Caco-2 (cell line): ENCODE measurements at regions not wholly inside any gene's neighbourhood (a gene's known extent, or its start where the extent isn't known, plus 50 kb on each side); places are given as distances from the start of the nearest gene placed in this dataset.

ENCODE experiments used
- BruUV-seq: library from RNA; stranded (reverse); fragments of 400-500 nt; replicated peaks from 2 replicates; lab custom pipeline; 2021; lab: Mats Ljungman, UMichigan
- CTCF ChIA-PET: fragments of 300-600 bp; sonication (Branson Sonifier 250); formaldehyde crosslinking; loops from one replicate; lab custom pipeline; 2022; ENCODE audit warnings: antibody characterized with exemption; lab: Charles Lee
- POLR2A ChIA-PET: fragments of 300-600 bp; sonication (Branson Sonifier 250); formaldehyde crosslinking; loops from one replicate; lab custom pipeline; 2022; ENCODE audit warnings: antibody characterized with exemption; lab: Charles Lee
- DNase-seq, 2 experiments: peaks; one replicate each; pipeline versions ENCODE4 v3.0.0 to v3.0.0-alpha.2; 2020 to 2022
- H3K27me3 ChIP-seq: replicated peaks from 2 replicates; pipeline ENCODE4 v1.6.0; 2011; ENCODE audit warnings: low read length; ENCODE audit not compliant: control insufficient read depth, insufficient read depth
- H3K36me3 ChIP-seq: 2 replicates; pipeline ENCODE4 v1.5.1; 2011; ENCODE audit warnings: low read length; ENCODE audit not compliant: control insufficient read depth, insufficient read depth
- H3K4me1 ChIP-seq: fragments of 250-450 bp; sonication (Bioruptor Pico); 2 replicates; pipeline ENCODE4 v1.5.1; 2020; ENCODE audit warnings: mild to moderate bottlenecking
- H3K4me3 ChIP-seq: 2 replicates; pipeline ENCODE4 v1.5.1; 2011; ENCODE audit warnings: low read depth, mild to moderate bottlenecking, control low read depth, low read length
- H3K9me3 ChIP-seq: fragments of 250-450 bp; sonication (Bioruptor Pico); 2 replicates; pipeline ENCODE4 v1.5.1; 2020; ENCODE audit warnings: mild to moderate bottlenecking, moderate library complexity
- H3K27ac Mint-ChIP-seq: one replicate; pipeline ENCODE4 v1.8.0; 2022; ENCODE audit warnings: mixed read lengths; ENCODE audit not compliant: unreplicated experiment
- H3K27me3 Mint-ChIP-seq: one replicate; pipeline ENCODE4 v1.8.0; 2022; ENCODE audit warnings: mixed read lengths; ENCODE audit not compliant: insufficient read depth, unreplicated experiment
- H3K36me3 Mint-ChIP-seq: one replicate; pipeline ENCODE4 v1.8.0; 2022; ENCODE audit warnings: mild to moderate bottlenecking, mixed read lengths; ENCODE audit not compliant: insufficient read depth, unreplicated experiment
- H3K4me1 Mint-ChIP-seq: one replicate; pipeline ENCODE4 v1.8.0; 2022; ENCODE audit warnings: low read depth, mixed read lengths; ENCODE audit not compliant: unreplicated experiment
- H3K4me3 Mint-ChIP-seq: one replicate; pipeline ENCODE4 v1.8.0; 2022; ENCODE audit warnings: mild to moderate bottlenecking, moderate library complexity, mixed read lengths; ENCODE audit not compliant: unreplicated experiment
- H3K9me3 Mint-ChIP-seq: one replicate; pipeline ENCODE4 v1.8.0; 2022; ENCODE audit warnings: mixed read lengths; ENCODE audit not compliant: unreplicated experiment
- CTCF ChIP-seq, 2 experiments: fragments of 200-600 bp in 1 of 2; IDR thresholded peaks; 1 replicate in 1 of 2; 2 replicates in 1 of 2; pipeline versions ENCODE4 v1.5.1 to v1.8.0; 2011 to 2022; ENCODE audit warnings: antibody characterized with exemption in 1 of 2, control low read depth in 1 of 2, inconsistent platforms in 1 of 2, low read depth in 1 of 2, low read length in 1 of 2, mild to moderate bottlenecking in 1 of 2, moderate library complexity in 1 of 2; ENCODE audit not compliant: insufficient read depth in 1 of 2, severe bottlenecking in 1 of 2, unreplicated experiment in 1 of 2
- intact Hi-C: fragments of 100-400 bp; cut with micrococcal nuclease; formaldehyde crosslinking; loops from one replicate; pipeline ENCODE4 v1.10.0; 2022; ENCODE audit not compliant: unreplicated experiment

GRCh38 chr5:107088907-107089306 is 581.8 kb downstream of the EFNA5 start:
- H3K9me3 ChIP-seq = 0 out of 2 replicates have a peak, but pooled peaks cover 8% of the 10 kb centered on the region
- Mint-ChIP-seq H3K4me3 (no peak overlapping the region), H3K36me3 (no peaks in the 10 kb centered on the region), H3K27me3 (peaks cover 5% of the 10 kb centered on the region), H3K27ac (no peak overlapping the region), H3K9me3 (peaks cover 9% of the 10 kb centered on the region), H3K4me1 (no peaks in the 10 kb centered on the region)
- CTCF ChIA-PET = no interaction called here
- BruUV-seq = no TSS peak
- TF ChIP-seq CTCF (IDR thresholded peaks at IDR 0.05; ENCODE audit: insufficient read depth in 1 of 2, low read depth in 1 of 2, low read length in 1 of 2, severe bottlenecking in 1 of 2, unreplicated experiment in 1 of 2) = no peak
- H3K4me3 ChIP-seq = no peak overlapping the region
- DNase-seq = no peak
- no peaks in the 10 kb centered on the region for H3K4me1 ChIP-seq
- POLR2A ChIA-PET = no interaction called here
- intact Hi-C loops = no loop called here
- H3K36me3 ChIP-seq = no peaks in the 10 kb centered on the region
- H3K27me3 ChIP-seq = no peaks in the 10 kb centered on the region; the same call in 1 of the 2 replicates

GRCh38 chr5:107085572-107085971 is 585.2 kb downstream of the EFNA5 start:
- no peaks in the 10 kb centered on the region for H3K9me3 ChIP-seq
- peaks cover 5% of the 10 kb centered on the region for H3K27me3 Mint-ChIP-seq
- POLR2A ChIA-PET = no interaction called here
- no peaks in the 10 kb centered on the region for H3K36me3 Mint-ChIP-seq
- intact Hi-C loops = no loop called here
- H3K27me3 ChIP-seq = no peaks in the 10 kb centered on the region; the same call in 1 of the 2 replicates
- no peaks in the 10 kb centered on the region for H3K9me3 Mint-ChIP-seq
- no peak for TF ChIP-seq CTCF (IDR thresholded peaks at IDR 0.05; ENCODE audit: insufficient read depth in 1 of 2, low read depth in 1 of 2, low read length in 1 of 2, severe bottlenecking in 1 of 2, unreplicated experiment in 1 of 2)
- H3K4me1 ChIP-seq = no peaks in the 10 kb centered on the region
- H3K27ac Mint-ChIP-seq = no peak overlapping the region
- no peak overlapping the region for H3K4me3 ChIP-seq
- CTCF ChIA-PET = no interaction called here
- DNase-seq = no peak
- no peaks in the 10 kb centered on the region for H3K36me3 ChIP-seq
- BruUV-seq = no TSS peak
- no peak overlapping the region for H3K4me3 Mint-ChIP-seq
- H3K4me1 Mint-ChIP-seq = no peaks in the 10 kb centered on the region

- BruUV-seq = no TSS peak
- no peak overlapping the region for H3K27ac Mint-ChIP-seq
- no peaks in the 10 kb centered on the region for H3K36me3 ChIP-seq
Observed at GRCh38 chr5:107074996-107075395, 595.7 kb downstream of the EFNA5 start.

More at GRCh38 chr5:107074996-107075395, 595.7 kb downstream of the EFNA5 start:
- intact Hi-C loops = no loop called here
- DNase-seq = no peak
- Histone ChIP-seq H3K4me1 (peaks cover 7% of the 10 kb centered on the region; the same call in 1 of the 2 replicates), H3K9me3 (no peaks in the 10 kb centered on the region), H3K27me3 (no peaks in the 10 kb centered on the region), H3K4me3 (no peak overlapping the region)
- ChIA-PET POLR2A (no interaction called here), CTCF (no interaction called here)
- no peaks in the 10 kb centered on the region for H3K36me3 Mint-ChIP-seq
- H3K4me1 Mint-ChIP-seq = peaks cover 15% of the 10 kb centered on the region
- no peak overlapping the region for H3K4me3 Mint-ChIP-seq
- peaks cover 6% of the 10 kb centered on the region for H3K27me3 Mint-ChIP-seq
- no peak for TF ChIP-seq CTCF (IDR thresholded peaks at IDR 0.05; ENCODE audit: insufficient read depth in 1 of 2, low read depth in 1 of 2, low read length in 1 of 2, severe bottlenecking in 1 of 2, unreplicated experiment in 1 of 2)
- no peaks in the 10 kb centered on the region for H3K9me3 Mint-ChIP-seq
